Activated naive CD8-positive, alpha-beta T cell treated with anti-CD3 and anti-CD28 coated beads for 36 hours (primary cell): ENCODE measurements at regions not wholly inside any gene's neighbourhood (a gene's known extent, or its start where the extent isn't known, plus 50 kb on each side); places are given as distances from the start of the nearest gene placed in this dataset.
A peak's percentile ranks its signal among the peaks of the same experiment; 100 is the strongest.
"Not testable (repeated sequence)": the region's sequence is repeated elsewhere in the genome, so short reads cannot be mapped to it uniquely, and the experiment has no call there.

Source experiments
- DNase-seq: peaks from one replicate; pipeline ENCODE4 v3.0.0; 2021
- H3K27ac Mint-ChIP-seq: one replicate; pipeline ENCODE4 v1.8.0; 2022; ENCODE audit warnings: mild to moderate bottlenecking, moderate library complexity, mixed read lengths
- H3K27me3 Mint-ChIP-seq: one replicate; pipeline ENCODE4 v1.8.0; 2022; ENCODE audit warnings: mild to moderate bottlenecking, mixed read lengths
- H3K36me3 Mint-ChIP-seq: one replicate; pipeline ENCODE4 v1.8.0; 2021; ENCODE audit warnings: mild to moderate bottlenecking, mixed read lengths
- H3K4me1 Mint-ChIP-seq: one replicate; pipeline ENCODE4 v1.8.0; 2021; ENCODE audit warnings: mixed read lengths
- H3K4me3 Mint-ChIP-seq: one replicate; pipeline ENCODE4 v1.8.0; 2022; ENCODE audit warnings: mild to moderate bottlenecking, moderate library complexity, mixed read lengths
- H3K9me3 Mint-ChIP-seq: one replicate; pipeline ENCODE4 v1.8.0; 2022; ENCODE audit warnings: mixed read lengths

GRCh38 chrX:115357326-115358120 is 68.0 kb downstream of the LUZP4 start:
- H3K4me1 Mint-ChIP-seq: no peaks in the 10 kb centered on the region
- no peak overlapping the region for H3K4me3 Mint-ChIP-seq
- no peak overlapping the region for H3K27ac Mint-ChIP-seq
- H3K27me3 Mint-ChIP-seq: peaks cover 7% of the 10 kb centered on the region
- no peaks in the 10 kb centered on the region for H3K36me3 Mint-ChIP-seq
- no peak for DNase-seq
- no peaks in the 10 kb centered on the region for H3K9me3 Mint-ChIP-seq

DNA sequence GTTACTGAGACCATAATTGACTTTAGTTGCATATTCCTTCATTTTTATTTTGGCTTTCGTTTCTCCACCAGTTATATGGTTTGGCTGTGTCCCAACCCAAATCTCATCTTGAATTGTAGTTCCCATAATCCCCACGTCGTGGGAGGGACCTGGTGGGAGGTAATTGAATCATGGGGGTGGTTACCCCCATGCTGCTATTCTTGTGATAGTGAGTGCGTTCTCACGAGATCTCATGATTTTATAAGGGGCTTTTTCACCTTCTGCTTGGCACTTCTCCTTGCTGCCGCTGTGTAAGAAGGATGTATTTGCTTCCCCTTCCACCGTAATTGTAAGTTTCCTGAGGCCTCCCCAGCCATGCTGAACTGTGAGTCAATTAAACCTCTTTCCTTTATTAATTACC is 70.0 kb downstream of the LUZP4 start:
- DNase-seq, H3K27ac Mint-ChIP-seq, H3K4me1 Mint-ChIP-seq, H3K36me3 Mint-ChIP-seq, H3K4me3 Mint-ChIP-seq, H3K9me3 Mint-ChIP-seq: not testable (repeated sequence)
- H3K27me3 Mint-ChIP-seq: peaks cover 12% of the 10 kb centered on the region

GRCh38 chrX:115360220-115360781 is 70.8 kb downstream of the LUZP4 start:
- no peak overlapping the region for H3K27ac Mint-ChIP-seq
- H3K36me3 Mint-ChIP-seq: no peaks in the 10 kb centered on the region
- DNase-seq: no peak
- no peaks in the 10 kb centered on the region for H3K4me1 Mint-ChIP-seq
- H3K9me3 Mint-ChIP-seq: no peaks in the 10 kb centered on the region
- H3K4me3 Mint-ChIP-seq: no peak overlapping the region
- peaks cover 12% of the 10 kb centered on the region for H3K27me3 Mint-ChIP-seq

GRCh38 chrX:115362334-115363095 is 73.0 kb downstream of the LUZP4 start:
- H3K36me3 Mint-ChIP-seq: no peaks in the 10 kb centered on the region
- H3K27ac Mint-ChIP-seq: no peak overlapping the region
- H3K4me1 Mint-ChIP-seq: no peaks in the 10 kb centered on the region
- DNase-seq: peak; percentile 2
- no peaks in the 10 kb centered on the region for H3K9me3 Mint-ChIP-seq
- H3K27me3 Mint-ChIP-seq: peaks cover 12% of the 10 kb centered on the region
- no peak overlapping the region for H3K4me3 Mint-ChIP-seq

DNA sequence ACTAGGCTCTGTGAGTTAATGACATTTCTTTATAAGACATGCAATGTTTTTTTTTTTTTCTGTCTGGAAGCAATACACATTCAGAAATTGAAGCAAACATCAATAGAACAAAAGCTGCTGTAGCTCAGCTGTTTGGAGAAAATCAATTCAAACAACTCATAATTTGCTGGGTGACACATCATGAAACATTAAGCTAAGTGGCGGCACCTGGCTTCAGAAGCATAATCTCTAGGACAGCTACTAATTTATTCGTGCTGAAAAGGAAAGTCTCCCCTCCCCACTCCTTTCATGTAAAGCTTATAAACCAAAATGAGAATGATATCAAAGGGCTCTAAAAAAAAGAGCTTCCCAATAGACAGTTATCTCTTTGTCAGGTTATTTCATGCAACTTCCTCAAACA is 73.9 kb downstream of the LUZP4 start:
- H3K36me3 Mint-ChIP-seq: no peaks in the 10 kb centered on the region
- no peaks in the 10 kb centered on the region for H3K9me3 Mint-ChIP-seq
- H3K27ac Mint-ChIP-seq: no peak overlapping the region
- no peak overlapping the region for H3K4me3 Mint-ChIP-seq
- no peak for DNase-seq
- peaks cover 12% of the 10 kb centered on the region for H3K27me3 Mint-ChIP-seq
- no peaks in the 10 kb centered on the region for H3K4me1 Mint-ChIP-seq

GRCh38 chrX:115363897-115364296 is 74.4 kb downstream of the LUZP4 start:
- Mint-ChIP-seq H3K4me3 (no peak overlapping the region), H3K9me3 (no peaks in the 10 kb centered on the region), H3K27me3 (peaks cover 12% of the 10 kb centered on the region), H3K27ac (no peak overlapping the region), H3K36me3 (no peaks in the 10 kb centered on the region), H3K4me1 (no peaks in the 10 kb centered on the region)
- DNase-seq: no peak

GRCh38 chrX:115364670-115365069 is 75.2 kb downstream of the LUZP4 start:
- Mint-ChIP-seq H3K9me3 (no peaks in the 10 kb centered on the region), H3K4me1 (no peaks in the 10 kb centered on the region), H3K36me3 (no peaks in the 10 kb centered on the region), H3K27me3 (peaks cover 12% of the 10 kb centered on the region), H3K4me3 (no peak overlapping the region), H3K27ac (no peak overlapping the region)
- no peak for DNase-seq

- Mint-ChIP-seq H3K9me3 (no peaks in the 10 kb centered on the region), H3K27me3 (peaks cover 12% of the 10 kb centered on the region), H3K4me1 (no peaks in the 10 kb centered on the region), H3K27ac (no peak overlapping the region), H3K36me3 (no peaks in the 10 kb centered on the region), H3K4me3 (no peak overlapping the region)
- DNase-seq: no peak
Observed at GRCh38 chrX:115366535-115366934, 77.0 kb downstream of the LUZP4 start.

- peaks cover 5% of the 10 kb centered on the region for H3K27me3 Mint-ChIP-seq
- H3K4me1 Mint-ChIP-seq: no peaks in the 10 kb centered on the region
- no peak for DNase-seq
- no peak overlapping the region for H3K27ac Mint-ChIP-seq
- H3K36me3 Mint-ChIP-seq: no peaks in the 10 kb centered on the region
- H3K9me3 Mint-ChIP-seq: no peaks in the 10 kb centered on the region
- H3K4me3 Mint-ChIP-seq: no peak overlapping the region
Observed at GRCh38 chrX:115367455-115367854, 77.9 kb downstream of the LUZP4 start.

DNA sequence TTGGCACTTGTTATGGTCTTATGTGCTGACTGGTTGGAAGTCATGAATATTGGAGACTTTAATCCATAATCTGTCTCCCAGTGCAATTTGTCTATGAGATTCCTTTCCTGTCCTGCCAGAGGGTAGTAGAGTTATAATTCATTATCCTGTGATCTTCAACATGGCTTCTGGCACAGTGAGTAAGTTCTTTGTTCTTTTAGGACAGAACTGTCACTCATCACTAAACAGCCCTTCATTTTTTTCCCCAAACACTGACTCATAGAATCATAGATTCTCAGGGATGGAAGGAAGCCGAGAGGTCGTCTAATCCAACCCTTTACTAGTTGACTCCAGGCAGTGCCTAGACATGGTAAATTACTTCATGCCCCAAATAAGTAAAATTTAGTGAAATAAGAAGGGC is 78.4 kb downstream of the LUZP4 start:
- peaks cover 5% of the 10 kb centered on the region for H3K27me3 Mint-ChIP-seq
- H3K4me1 Mint-ChIP-seq: no peaks in the 10 kb centered on the region
- no peaks in the 10 kb centered on the region for H3K36me3 Mint-ChIP-seq
- no peaks in the 10 kb centered on the region for H3K9me3 Mint-ChIP-seq
- H3K27ac Mint-ChIP-seq: no peak overlapping the region
- DNase-seq: no peak
- no peak overlapping the region for H3K4me3 Mint-ChIP-seq

- Mint-ChIP-seq H3K36me3 (no peaks in the 10 kb centered on the region), H3K4me1 (no peaks in the 10 kb centered on the region), H3K4me3 (no peak overlapping the region), H3K27me3 (peaks cover 1% of the 10 kb centered on the region), H3K9me3 (no peaks in the 10 kb centered on the region), H3K27ac (no peak overlapping the region)
- no peak for DNase-seq
Observed at GRCh38 chrX:115368876-115369275, 79.4 kb downstream of the LUZP4 start.

DNA sequence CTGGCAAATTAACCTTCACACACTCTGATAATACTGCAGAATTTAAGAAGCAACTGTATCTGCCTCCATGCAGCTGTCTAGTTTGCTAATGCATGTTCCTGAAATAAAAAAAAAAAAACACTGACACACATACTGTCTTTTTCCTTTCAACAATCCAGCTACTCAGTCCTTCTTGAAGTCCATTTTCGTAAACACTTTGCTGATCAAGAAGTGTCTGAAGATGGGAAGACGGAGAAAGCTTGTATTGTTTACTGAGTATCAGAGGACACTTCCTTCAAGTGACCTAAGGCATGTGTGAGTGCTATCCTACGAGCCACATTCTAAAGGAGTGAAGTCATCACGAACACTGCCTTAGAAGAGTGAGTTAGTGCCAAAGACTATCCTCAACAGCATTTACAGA is 82.6 kb downstream of the LUZP4 start:
- no peaks in the 10 kb centered on the region for H3K27me3 Mint-ChIP-seq
- no peaks in the 10 kb centered on the region for H3K36me3 Mint-ChIP-seq

GRCh38 chrX:115373308-115373707 is 83.8 kb downstream of the LUZP4 start:
- Mint-ChIP-seq H3K9me3 (no peaks in the 10 kb centered on the region), H3K27me3 (no peaks in the 10 kb centered on the region), H3K27ac (no peak overlapping the region), H3K36me3 (no peaks in the 10 kb centered on the region), H3K4me3 (no peak overlapping the region), H3K4me1 (no peaks in the 10 kb centered on the region)
- no peak for DNase-seq

More for the DNA sequence above, 82.6 kb downstream of the LUZP4 start:
- Mint-ChIP-seq H3K27ac (no peak overlapping the region), H3K4me1 (no peaks in the 10 kb centered on the region), H3K9me3 (no peaks in the 10 kb centered on the region), H3K4me3 (no peak overlapping the region)
- no peak for DNase-seq

GRCh38 chrX:115378471-115378870 is 89.0 kb downstream of the LUZP4 start:
- H3K27ac Mint-ChIP-seq: no peak overlapping the region

GRCh38 chrX:115387327-115387726 is 97.8 kb downstream of the LUZP4 start:
- H3K27ac Mint-ChIP-seq: no peak overlapping the region
- H3K4me1 Mint-ChIP-seq: no peaks in the 10 kb centered on the region
- no peaks in the 10 kb centered on the region for H3K9me3 Mint-ChIP-seq
- H3K36me3 Mint-ChIP-seq: no peaks in the 10 kb centered on the region
- no peak overlapping the region for H3K4me3 Mint-ChIP-seq
- DNase-seq: no peak
- H3K27me3 Mint-ChIP-seq: no peaks in the 10 kb centered on the region

More at GRCh38 chrX:115378471-115378870, 89.0 kb downstream of the LUZP4 start:
- no peaks in the 10 kb centered on the region for H3K27me3 Mint-ChIP-seq
- no peak overlapping the region for H3K4me3 Mint-ChIP-seq
- no peak for DNase-seq
- no peaks in the 10 kb centered on the region for H3K4me1 Mint-ChIP-seq
- no peaks in the 10 kb centered on the region for H3K9me3 Mint-ChIP-seq
- no peaks in the 10 kb centered on the region for H3K36me3 Mint-ChIP-seq
